Adrenal gland (tissue), 9 donors: ENCODE measurements at regions not wholly inside any gene's neighbourhood (a gene's known extent, or its start where the extent isn't known, plus 50 kb on each side); places are given as distances from the start of the nearest gene placed in this dataset.

ENCODE experiments used
- DNase-seq, 7 donors: peaks; one replicate each; pipeline ENCODE4 v3.0.0-alpha.2; 2019 to 2020
- H3K27ac ChIP-seq, 5 donors: fragments of 200-600 bp; sonication (generic) in 4 of 5; 1 replicate in 3 of 5; 2 replicates in 2 of 5; pipeline versions ENCODE4 v1.5.1 to v1.8.0; 2016 to 2020; ENCODE audit warnings: mild to moderate bottlenecking in 1 of 5
- H3K27me3 ChIP-seq: fragments of 200-600 bp; 2 replicates; pipeline ENCODE4 v1.8.0; 2021
- H3K36me3 ChIP-seq, 2 donors: fragments of 200-600 bp; replicated peaks in 1 of 2; 1 replicate in 1 of 2; 2 replicates in 1 of 2; pipeline versions ENCODE4 v1.5.1 to v1.8.0; 2018 to 2022
- H3K4me1 ChIP-seq, 2 donors: fragments of 200-600 bp; replicated peaks in 1 of 2; 1 replicate in 1 of 2; 2 replicates in 1 of 2; pipeline versions ENCODE4 v1.5.1 to v1.8.0; 2018 to 2021
- H3K4me3 ChIP-seq, 4 donors: fragments of 200-600 bp; sonication (generic) in 3 of 4; one replicate each; pipeline ENCODE4 v1.5.1; 2016 to 2018
- H3K9me3 ChIP-seq, 3 donors: fragments of 200-600 bp; sonication (generic) in 1 of 3; replicated peaks in 1 of 3; 1 replicate in 2 of 3; 2 replicates in 1 of 3; pipeline versions ENCODE4 v1.5.1 to v1.8.0; 2016 to 2021
- CTCF ChIP-seq, 6 experiments: fragments of 450-650 bp in 4 of 6; fragments of 200-600 bp in 2 of 6; sonication (generic) in 1 of 6; IDR thresholded peaks; 1 replicate in 5 of 6; 2 replicates in 1 of 6; pipeline versions ENCODE4 v1.5.1 to v1.8.0; 2016 to 2021; ENCODE audit warnings: antibody characterized with exemption in 6 of 6, mild to moderate bottlenecking in 2 of 6, moderate library complexity in 1 of 6
- POLR2A ChIP-seq, 2 donors: fragments of 450-650 bp; IDR thresholded peaks; one replicate each; pipeline ENCODE4 v1.6.1; 2017; ENCODE audit warnings: antibody characterized with exemption in 2 of 2, mild to moderate bottlenecking in 2 of 2, moderate library complexity in 1 of 2
- WGBS, 4 donors: extraction: QIAGEN DNeasy Blood & Tissue Kit in 2 of 4; methylation state at CpG; one replicate each; pipeline versions ENCODE4 v1.1.5 to v1.1.7; 2013 to 2017; 5-methylcytosine and 5-hydroxymethylcytosine counted together
- intact Hi-C, 2 donors: fragments of 100-400 bp; cut with DNase I; formaldehyde crosslinking; loops; one replicate each; pipeline versions ENCODE4 v1.14.1 to v1.15.0; 2022 to 2023
- donor health status: healthy with polysubstance abuse.
- donor health status: Bipolar disorder and iron deficiency.
- donor health status: DM: yes; HTN: yes; CAD: no.
- donor health status: DM: no; HTN: no; CAD: no.
- donor health status: DM: no; HTN: no; CAD: no.

- WGBS, 4 donors = 91 to 93% methylated on average over 23 to 25 of the region's 25 CpGs; no CpG with 5 or more reads in 2 of the 4 donors
- TF ChIP-seq POLR2A (IDR thresholded peaks at IDR 0.05) = no peak
- TF ChIP-seq CTCF (IDR thresholded peaks at IDR 0.05) = no peak
- no peaks in the 10 kb centered on the region for H3K4me1 ChIP-seq
- no peaks in the 10 kb centered on the region for H3K9me3 ChIP-seq
- H3K4me3 ChIP-seq = no peak overlapping the region
- no peaks in the 10 kb centered on the region for H3K27me3 ChIP-seq
- no peak overlapping the region for H3K27ac ChIP-seq
- intact Hi-C loops = no loop called here
- H3K36me3 ChIP-seq = no peaks in the 10 kb centered on the region
- DNase-seq = no peak
These were observed 1141.8 kb downstream of the PCDH17 start for GRCh38 chr13:58773280-58773859.

GRCh38 chr13:58782736-58783135 lies 1151.2 kb downstream of the PCDH17 start:
- no peak for DNase-seq
- Histone ChIP-seq H3K4me1 (no peaks in the 10 kb centered on the region), H3K36me3 (no peaks in the 10 kb centered on the region), H3K27ac (no peak overlapping the region), H3K27me3 (no peaks in the 10 kb centered on the region), H3K4me3 (no peak overlapping the region), H3K9me3 (no peaks in the 10 kb centered on the region)
- TF ChIP-seq CTCF (IDR thresholded peaks at IDR 0.05) (no peak), POLR2A (IDR thresholded peaks at IDR 0.05) (no peak)
- WGBS, 4 donors = 95 to 100% (median 96%) methylated on average over 1 of the region's 1 CpG
- intact Hi-C loops = no loop called here

GRCh38 chr13:58792854-58793253 lies 1161.3 kb downstream of the PCDH17 start:
- Histone ChIP-seq H3K27me3 (no peaks in the 10 kb centered on the region), H3K4me1 (no peaks in the 10 kb centered on the region), H3K36me3 (no peaks in the 10 kb centered on the region), H3K9me3 (no peaks in the 10 kb centered on the region), H3K4me3 (no peak overlapping the region), H3K27ac (no peak overlapping the region)
- TF ChIP-seq POLR2A (IDR thresholded peaks at IDR 0.05) (no peak), CTCF (IDR thresholded peaks at IDR 0.05) (no peak)
- 46 to 67% (median 63%) methylated on average over 2 of the region's 2 CpGs for WGBS, 4 donors
- DNase-seq = no peak
- intact Hi-C loops = no loop called here

- no peaks in the 10 kb centered on the region for H3K9me3 ChIP-seq
- no peak overlapping the region for H3K4me3 ChIP-seq
- DNase-seq = no peak
- no peaks in the 10 kb centered on the region for H3K27me3 ChIP-seq
- intact Hi-C loops = no loop called here
- H3K36me3 ChIP-seq = no peaks in the 10 kb centered on the region
- H3K4me1 ChIP-seq = no peaks in the 10 kb centered on the region
- TF ChIP-seq POLR2A (IDR thresholded peaks at IDR 0.05) (no peak), CTCF (IDR thresholded peaks at IDR 0.05) (no peak)
- H3K27ac ChIP-seq = no peak overlapping the region
- 72 to 78% (median 74%) methylated on average over 2 of the region's 2 CpGs for WGBS, 4 donors
These were observed 1164.2 kb downstream of the PCDH17 start for GRCh38 chr13:58795715-58796114.
